ENCODE measurements at regions not wholly inside any gene's neighbourhood (a gene's known extent, or its start where the extent isn't known, plus 50 kb on each side); places are given as distances from the start of the nearest gene placed in this dataset.

DNA sequence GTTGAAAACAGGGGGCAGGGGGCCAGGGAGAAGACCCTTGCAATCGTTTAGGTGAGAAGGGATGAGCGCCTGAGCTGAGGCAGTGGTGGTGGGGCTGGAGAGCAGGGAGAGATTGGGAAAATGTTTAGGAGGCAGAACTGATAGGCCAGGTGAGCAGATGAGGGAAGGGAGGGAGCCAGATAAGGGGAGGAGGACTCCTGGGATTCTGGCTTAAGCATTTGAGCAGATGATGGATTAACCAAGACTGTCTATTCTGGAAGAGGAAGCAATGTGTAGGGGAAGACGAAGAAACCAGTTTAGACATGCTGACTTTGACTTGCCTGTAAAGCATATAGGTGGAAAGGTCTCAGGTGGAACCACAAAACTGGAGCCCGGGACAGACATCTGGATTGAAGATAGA lies 49.9 kb upstream of the ASPRV1 start (continued):
- TF ChIP-seq HNF4G (IDR thresholded peaks at IDR 0.05) (no peak), EGR1 (IDR thresholded peaks at IDR 0.05; ENCODE audit: low read depth in 2 of 2) (no peak), HNF4A (conservative IDR thresholded peaks at IDR 0.05) (no peak), FOXA1 (IDR thresholded peaks at IDR 0.05) (no peak)
- TF ChIP-seq, protein P1, sequence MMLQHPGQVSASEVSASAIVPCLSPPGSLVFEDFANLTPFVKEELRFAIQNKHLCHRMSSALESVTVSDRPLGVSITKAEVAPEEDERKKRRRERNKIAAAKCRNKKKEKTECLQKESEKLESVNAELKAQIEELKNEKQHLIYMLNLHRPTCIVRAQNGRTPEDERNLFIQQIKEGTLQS (IDR thresholded peaks at IDR 0.05), result no peak
- TF ChIP-seq, protein P2, sequence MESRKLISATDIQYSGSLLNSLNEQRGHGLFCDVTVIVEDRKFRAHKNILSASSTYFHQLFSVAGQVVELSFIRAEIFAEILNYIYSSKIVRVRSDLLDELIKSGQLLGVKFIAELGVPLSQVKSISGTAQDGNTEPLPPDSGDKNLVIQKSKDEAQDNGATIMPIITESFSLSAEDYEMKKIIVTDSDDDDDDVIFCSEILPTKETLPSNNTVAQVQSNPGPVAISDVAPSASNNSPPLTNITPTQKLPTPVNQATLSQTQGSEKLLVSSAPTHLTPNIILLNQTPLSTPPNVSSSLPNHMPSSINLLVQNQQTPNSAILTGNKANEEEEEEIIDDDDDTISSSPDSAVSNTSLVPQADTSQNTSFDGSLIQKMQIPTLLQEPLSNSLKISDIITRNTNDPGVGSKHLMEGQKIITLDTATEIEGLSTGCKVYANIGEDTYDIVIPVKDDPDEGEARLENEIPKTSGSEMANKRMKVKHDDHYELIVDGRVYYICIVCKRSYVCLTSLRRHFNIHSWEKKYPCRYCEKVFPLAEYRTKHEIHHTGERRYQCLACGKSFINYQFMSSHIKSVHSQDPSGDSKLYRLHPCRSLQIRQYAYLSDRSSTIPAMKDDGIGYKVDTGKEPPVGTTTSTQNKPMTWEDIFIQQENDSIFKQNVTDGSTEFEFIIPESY (IDR thresholded peaks at IDR 0.05), result no peak

Data from liver (tissue), 2 donors.